RKO (cell line): ENCODE measurements at regions not wholly inside any gene's neighbourhood (a gene's known extent, or its start where the extent isn't known, plus 50 kb on each side); places are given as distances from the start of the nearest gene placed in this dataset.

ENCODE experiments used
- DNase-seq: peaks from one replicate; pipeline ENCODE4 v3.0.0-alpha.2; 2016; ENCODE audit warnings: low spot score

GRCh38 chrX:106510713-106511403 lies 100.9 kb upstream of the RADX start:
- DNase-seq: no peak
